ENCODE measurements at regions not wholly inside any gene's neighbourhood (a gene's known extent, or its start where the extent isn't known, plus 50 kb on each side); places are given as distances from the start of the nearest gene placed in this dataset.

DNA sequence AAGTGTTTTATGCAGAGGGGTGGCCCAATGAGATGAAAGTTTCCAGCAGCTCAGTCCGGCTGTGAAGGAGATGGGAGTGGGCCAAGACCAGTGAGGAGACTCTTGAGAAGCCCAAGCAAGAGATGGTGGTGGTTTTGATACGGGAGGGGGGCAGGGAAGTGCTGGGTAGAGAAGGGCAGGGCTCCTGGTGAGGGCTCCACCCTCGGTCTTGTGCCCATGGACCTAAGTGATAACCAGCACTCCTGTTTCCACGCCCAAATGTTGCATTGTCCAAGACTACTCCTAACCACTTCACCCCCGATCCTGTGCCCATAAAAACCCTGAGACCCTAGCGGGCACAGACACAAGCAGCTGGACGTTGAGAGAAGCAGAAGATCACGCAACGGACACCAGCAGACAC, 140.9 kb downstream of the MIS18A start:
- TF ChIP-seq FOXP2 (optimal IDR thresholded peaks at IDR 0.05; ENCODE audit: control extremely low read depth, extremely low read length, insufficient read depth) = no peak
- TF ChIP-seq POLR2AphosphoS5 (IDR thresholded peaks at IDR 0.05; ENCODE audit: borderline replicate concordance, low read depth, low read length) = no peak
- no peak for TF ChIP-seq EZH2 (IDR thresholded peaks at IDR 0.05)

All from SK-N-MC (cell line).